ENCODE measurements at regions not wholly inside any gene's neighbourhood (a gene's known extent, or its start where the extent isn't known, plus 50 kb on each side); places are given as distances from the start of the nearest gene placed in this dataset.
"Not testable (repeated sequence)": the region's sequence is repeated elsewhere in the genome, so short reads cannot be mapped to it uniquely, and the experiment has no call there.

GRCh38 chr6:86380571-86381125 is 556.7 kb upstream of the HTR1E start:
- no peak for DNase-seq (ENCODE audit: low read depth)
- no peak overlapping the region for H3K4me3 ChIP-seq (ENCODE audit: low read depth, low read length)

GRCh38 chr6:86357877-86358276 is 579.5 kb upstream of the HTR1E start:
- H3K4me3 ChIP-seq (ENCODE audit: low read depth, low read length), result no peak overlapping the region
- no peak for TF ChIP-seq CTCF (IDR thresholded peaks at IDR 0.05; ENCODE audit: control insufficient read depth, extremely low read depth, insufficient read depth)
- no peak for DNase-seq (ENCODE audit: low read depth)

More at GRCh38 chr6:86380571-86381125, 556.7 kb upstream of the HTR1E start:
- TF ChIP-seq CTCF (IDR thresholded peaks at IDR 0.05; ENCODE audit: control insufficient read depth, extremely low read depth, insufficient read depth), result no peak

GRCh38 chr6:86355271-86355670 is 582.1 kb upstream of the HTR1E start:
- no peak overlapping the region for H3K4me3 ChIP-seq (ENCODE audit: low read depth, low read length)
- no peak for DNase-seq (ENCODE audit: low read depth)
- no peak for TF ChIP-seq CTCF (IDR thresholded peaks at IDR 0.05; ENCODE audit: control insufficient read depth, extremely low read depth, insufficient read depth)

- no peak for DNase-seq (ENCODE audit: low read depth)
- no peak for TF ChIP-seq CTCF (IDR thresholded peaks at IDR 0.05; ENCODE audit: control insufficient read depth, extremely low read depth, insufficient read depth)
- H3K4me3 ChIP-seq (ENCODE audit: low read depth, low read length), result no peak overlapping the region
These were observed 605.4 kb upstream of the HTR1E start for GRCh38 chr6:86331919-86332318.

GRCh38 chr6:86331265-86331840 is 606.0 kb upstream of the HTR1E start:
- no peak for TF ChIP-seq CTCF (IDR thresholded peaks at IDR 0.05; ENCODE audit: control insufficient read depth, extremely low read depth, insufficient read depth)
- no peak for DNase-seq (ENCODE audit: low read depth)
- H3K4me3 ChIP-seq (ENCODE audit: low read depth, low read length), result no peak overlapping the region

GRCh38 chr6:86306210-86306609 is 631.1 kb upstream of the HTR1E start:
- H3K4me3 ChIP-seq (ENCODE audit: low read depth, low read length), result no peak overlapping the region
- TF ChIP-seq CTCF (IDR thresholded peaks at IDR 0.05; ENCODE audit: control insufficient read depth, extremely low read depth, insufficient read depth), result no peak
- no peak for DNase-seq (ENCODE audit: low read depth)

GRCh38 chr6:86285876-86286275 is 643.2 kb upstream of the SYNCRIP start:
- no peak overlapping the region for H3K4me3 ChIP-seq (ENCODE audit: low read depth, low read length)
- no peak for TF ChIP-seq CTCF (IDR thresholded peaks at IDR 0.05; ENCODE audit: control insufficient read depth, extremely low read depth, insufficient read depth)
- DNase-seq (ENCODE audit: low read depth), result no peak

- not testable (repeated sequence) for H3K4me3 ChIP-seq (ENCODE audit: low read depth, low read length); DNase-seq (ENCODE audit: low read depth)
These were observed 642.3 kb upstream of the SYNCRIP start for GRCh38 chr6:86284809-86285480.

GRCh38 chr6:86283596-86283995 is 640.9 kb upstream of the SYNCRIP start:
- not testable (repeated sequence) for DNase-seq (ENCODE audit: low read depth); H3K4me3 ChIP-seq (ENCODE audit: low read depth, low read length)
